Mammary epithelial cell (primary cell): ENCODE measurements at regions not wholly inside any gene's neighbourhood (a gene's known extent, or its start where the extent isn't known, plus 50 kb on each side); places are given as distances from the start of the nearest gene placed in this dataset.
"Not testable (repeated sequence)": the region's sequence is repeated elsewhere in the genome, so short reads cannot be mapped to it uniquely, and the experiment has no call there.

Experiments used
- EZH2 ChIP-seq: IDR thresholded peaks from 2 replicates; pipeline ENCODE4 v1.6.1; 2012; ENCODE audit warnings: low read length, inconsistent platforms, borderline replicate concordance
- TF ChIP-seq, protein P1 (sequence below), 2 donors: IDR thresholded peaks in 1 of 2; conservative IDR thresholded peaks in 1 of 2; 2 replicates each; pipeline ENCODE4 v1.5.1; 2011 to 2012; ENCODE audit warnings: inconsistent platforms in 2 of 2, low read length in 2 of 2, mild to moderate bottlenecking in 2 of 2, control low read depth in 1 of 2, low read depth in 1 of 2; ENCODE audit not compliant: insufficient read depth in 1 of 2; ENCODE audit errors: extremely low read depth in 1 of 2

GRCh38 chr16:33965534-33965933 is 506.1 kb downstream of the TP53TG3F start:
- TF ChIP-seq, protein P1, sequence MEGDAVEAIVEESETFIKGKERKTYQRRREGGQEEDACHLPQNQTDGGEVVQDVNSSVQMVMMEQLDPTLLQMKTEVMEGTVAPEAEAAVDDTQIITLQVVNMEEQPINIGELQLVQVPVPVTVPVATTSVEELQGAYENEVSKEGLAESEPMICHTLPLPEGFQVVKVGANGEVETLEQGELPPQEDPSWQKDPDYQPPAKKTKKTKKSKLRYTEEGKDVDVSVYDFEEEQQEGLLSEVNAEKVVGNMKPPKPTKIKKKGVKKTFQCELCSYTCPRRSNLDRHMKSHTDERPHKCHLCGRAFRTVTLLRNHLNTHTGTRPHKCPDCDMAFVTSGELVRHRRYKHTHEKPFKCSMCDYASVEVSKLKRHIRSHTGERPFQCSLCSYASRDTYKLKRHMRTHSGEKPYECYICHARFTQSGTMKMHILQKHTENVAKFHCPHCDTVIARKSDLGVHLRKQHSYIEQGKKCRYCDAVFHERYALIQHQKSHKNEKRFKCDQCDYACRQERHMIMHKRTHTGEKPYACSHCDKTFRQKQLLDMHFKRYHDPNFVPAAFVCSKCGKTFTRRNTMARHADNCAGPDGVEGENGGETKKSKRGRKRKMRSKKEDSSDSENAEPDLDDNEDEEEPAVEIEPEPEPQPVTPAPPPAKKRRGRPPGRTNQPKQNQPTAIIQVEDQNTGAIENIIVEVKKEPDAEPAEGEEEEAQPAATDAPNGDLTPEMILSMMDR (conservative IDR thresholded peaks at IDR 0.05 in 1 of 2, IDR thresholded peaks at IDR 0.05 in 1 of 2; ENCODE audit: extremely low read depth in 1 of 2, insufficient read depth in 1 of 2, low read depth in 1 of 2, low read length in 2 of 2): not testable (repeated sequence)
- TF ChIP-seq EZH2: not testable (repeated sequence)
